ENCODE measurements at regions not wholly inside any gene's neighbourhood (a gene's known extent, or its start where the extent isn't known, plus 50 kb on each side); places are given as distances from the start of the nearest gene placed in this dataset.
A peak's percentile ranks its signal among the peaks of the same experiment; 100 is the strongest.

DNA sequence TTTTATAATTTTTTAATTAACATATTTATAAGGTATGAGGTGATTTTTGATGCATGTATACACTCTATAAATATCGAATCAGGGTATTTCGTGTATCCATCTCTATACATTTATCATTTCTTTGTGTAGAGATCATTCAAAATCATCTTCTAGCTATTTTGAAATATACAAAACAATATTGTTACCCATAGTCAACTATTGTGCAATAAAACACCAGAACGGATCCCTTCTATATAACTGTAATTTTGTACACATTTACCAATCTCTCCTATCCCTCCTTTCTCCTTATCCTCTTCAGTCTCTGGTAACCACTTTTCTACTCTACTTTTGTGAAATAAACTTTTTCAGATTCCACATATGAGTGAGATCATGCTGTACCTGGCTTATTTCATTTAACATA lies 1459.6 kb downstream of the MRPL39 start:
- Mint-ChIP-seq H3K4me3 (no peak overlapping the region), H3K27me3 (ENCODE audit: low read depth) (no peaks in the 10 kb centered on the region), H3K4me1 (ENCODE audit: low read depth) (no peaks in the 10 kb centered on the region), H3K9me3 (no peaks in the 10 kb centered on the region), H3K36me3 (ENCODE audit: insufficient read depth in 2 of 2) (no peaks in the 10 kb centered on the region), H3K27ac (no peak overlapping the region)
- DNase-seq (no peak), ATAC-seq (replicated peaks in 1 of 2) (no peak)

- Mint-ChIP-seq H3K27ac (no peak overlapping the region), H3K9me3 (no peaks in the 10 kb centered on the region), H3K27me3 (ENCODE audit: low read depth) (no peaks in the 10 kb centered on the region), H3K4me3 (no peak overlapping the region), H3K4me1 (ENCODE audit: low read depth) (no peaks in the 10 kb centered on the region), H3K36me3 (ENCODE audit: insufficient read depth in 2 of 2) (no peaks in the 10 kb centered on the region)
- DNase-seq (no peak), ATAC-seq (replicated peaks in 1 of 2) (no peak)
These were observed 1476.2 kb downstream of the MRPL39 start for GRCh38 chr21:24131056-24131455.

- no peaks in the 10 kb centered on the region for H3K36me3 Mint-ChIP-seq (ENCODE audit: insufficient read depth in 2 of 2)
- ATAC-seq (replicated peaks in 1 of 2) (no peak), DNase-seq (no peak)
- no peaks in the 10 kb centered on the region for H3K9me3 Mint-ChIP-seq
- H3K4me3 Mint-ChIP-seq = no peak overlapping the region
- no peaks in the 10 kb centered on the region for H3K4me1 Mint-ChIP-seq (ENCODE audit: low read depth)
- no peak overlapping the region for H3K27ac Mint-ChIP-seq
- H3K27me3 Mint-ChIP-seq (ENCODE audit: low read depth) = no peaks in the 10 kb centered on the region
These were observed 1479.6 kb downstream of the MRPL39 start for GRCh38 chr21:24127651-24128050.

DNA sequence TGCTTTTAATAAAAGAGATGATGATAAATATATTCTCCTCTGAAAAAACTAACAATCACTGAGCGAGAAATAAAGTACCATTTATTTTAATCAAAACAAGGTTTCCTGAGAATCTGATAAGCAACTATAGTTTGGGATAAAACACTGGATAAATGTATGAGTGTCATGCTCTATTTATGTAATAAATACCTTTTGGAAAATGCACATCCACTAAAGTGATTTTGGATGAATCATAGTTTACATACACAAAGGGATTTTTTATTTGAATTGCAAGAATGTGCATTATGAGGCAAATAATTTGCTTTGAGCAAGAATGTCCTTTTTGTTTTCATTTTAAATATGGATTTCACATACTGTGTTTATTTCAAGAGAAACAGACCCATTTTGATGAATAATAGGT lies 1483.5 kb downstream of the MRPL39 start:
- no peak for DNase-seq
- peaks cover 0 to 2% of the 10 kb centered on the region in 2 donors for H3K9me3 Mint-ChIP-seq
- no peak overlapping the region for H3K27ac Mint-ChIP-seq
- H3K4me3 Mint-ChIP-seq = no peak overlapping the region
- no peak for ATAC-seq (replicated peaks in 1 of 2)
- no peaks in the 10 kb centered on the region for H3K27me3 Mint-ChIP-seq (ENCODE audit: low read depth)
- H3K36me3 Mint-ChIP-seq (ENCODE audit: insufficient read depth in 2 of 2) = no peaks in the 10 kb centered on the region
- no peaks in the 10 kb centered on the region for H3K4me1 Mint-ChIP-seq (ENCODE audit: low read depth)

GRCh38 chr21:24118738-24119459 lies 1488.4 kb downstream of the MRPL39 start:
- Mint-ChIP-seq H3K4me1 (ENCODE audit: low read depth) (no peaks in the 10 kb centered on the region), H3K9me3 (peaks cover 0 to 2% of the 10 kb centered on the region in 2 donors), H3K27me3 (ENCODE audit: low read depth) (no peaks in the 10 kb centered on the region), H3K4me3 (no peak overlapping the region), H3K27ac (no peak overlapping the region), H3K36me3 (ENCODE audit: insufficient read depth in 2 of 2) (no peaks in the 10 kb centered on the region)
- DNase-seq (no peak), ATAC-seq (replicated peaks in 1 of 2) (no peak)

GRCh38 chr21:24115141-24115540 lies 1492.1 kb downstream of the MRPL39 start:
- Mint-ChIP-seq H3K4me1 (ENCODE audit: low read depth) (no peaks in the 10 kb centered on the region), H3K36me3 (ENCODE audit: insufficient read depth in 2 of 2) (no peaks in the 10 kb centered on the region), H3K4me3 (no peak overlapping the region), H3K9me3 (peaks cover 0 to 2% of the 10 kb centered on the region in 2 donors), H3K27me3 (ENCODE audit: low read depth) (no peaks in the 10 kb centered on the region), H3K27ac (no peak overlapping the region)
- ATAC-seq (replicated peaks in 1 of 2) (no peak), DNase-seq (no peak)

DNA sequence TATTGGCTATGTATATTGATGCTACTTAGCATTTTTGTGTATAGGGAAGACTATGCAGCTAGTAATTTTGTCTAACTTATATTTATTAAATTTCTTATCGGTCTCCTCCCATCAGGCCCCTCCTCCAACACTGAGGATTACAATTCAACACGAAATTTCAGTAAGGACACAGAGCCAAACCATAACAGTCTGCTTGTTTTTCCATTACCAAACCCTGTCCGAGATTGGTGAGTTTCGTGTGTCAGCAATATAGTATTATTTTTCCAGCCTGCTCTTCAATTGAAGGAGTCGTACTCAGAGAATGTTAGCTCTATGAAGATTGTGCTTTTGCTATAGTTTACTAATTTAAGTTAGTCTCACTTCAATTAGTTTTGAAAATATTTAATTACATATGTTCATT lies 1495.3 kb downstream of the MRPL39 start:
- Mint-ChIP-seq H3K4me1 (ENCODE audit: low read depth) (no peaks in the 10 kb centered on the region), H3K4me3 (no peak overlapping the region), H3K27ac (no peak overlapping the region), H3K36me3 (ENCODE audit: insufficient read depth in 2 of 2) (no peaks in the 10 kb centered on the region), H3K9me3 (no peaks in the 10 kb centered on the region), H3K27me3 (ENCODE audit: low read depth) (no peaks in the 10 kb centered on the region)
- DNase-seq (no peak), ATAC-seq (replicated peaks in 1 of 2) (no peak)

GRCh38 chr21:24110846-24111245 lies 1496.4 kb downstream of the MRPL39 start:
- no peak for DNase-seq
- Mint-ChIP-seq H3K27me3 (ENCODE audit: low read depth) (no peaks in the 10 kb centered on the region), H3K9me3 (no peaks in the 10 kb centered on the region), H3K36me3 (ENCODE audit: insufficient read depth in 2 of 2) (no peaks in the 10 kb centered on the region), H3K4me3 (no peak overlapping the region), H3K4me1 (ENCODE audit: low read depth) (no peaks in the 10 kb centered on the region), H3K27ac (no peak overlapping the region)
- ATAC-seq (replicated peaks in 1 of 2) = no peak

DNA sequence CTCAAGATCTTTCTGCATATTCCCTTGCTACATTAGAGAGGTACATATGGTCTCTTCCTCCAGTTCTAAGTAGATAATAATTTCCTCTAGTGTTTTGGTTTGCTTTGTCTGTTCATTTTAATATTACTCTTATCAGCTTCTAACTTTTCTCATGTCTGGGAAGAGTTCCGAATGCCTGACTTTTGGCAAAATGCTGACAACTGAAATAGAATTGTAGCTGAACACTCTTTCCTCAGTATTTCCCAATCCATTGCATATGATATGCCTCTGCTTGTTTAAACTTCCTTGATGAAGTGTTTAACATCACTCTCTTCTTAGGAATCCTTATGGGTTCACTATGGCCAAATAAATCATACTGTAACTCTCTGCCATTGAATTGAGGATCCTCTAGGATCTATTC lies 1510.1 kb downstream of the MRPL39 start:
- DNase-seq (no peak), ATAC-seq (replicated peaks in 1 of 2) (no peak)
- Mint-ChIP-seq H3K36me3 (ENCODE audit: insufficient read depth in 2 of 2) (no peaks in the 10 kb centered on the region), H3K4me1 (ENCODE audit: low read depth) (no peaks in the 10 kb centered on the region), H3K27me3 (ENCODE audit: low read depth) (no peaks in the 10 kb centered on the region), H3K27ac (no peak overlapping the region), H3K9me3 (peaks cover 0 to 4% of the 10 kb centered on the region in 2 donors), H3K4me3 (no peak overlapping the region)

DNA sequence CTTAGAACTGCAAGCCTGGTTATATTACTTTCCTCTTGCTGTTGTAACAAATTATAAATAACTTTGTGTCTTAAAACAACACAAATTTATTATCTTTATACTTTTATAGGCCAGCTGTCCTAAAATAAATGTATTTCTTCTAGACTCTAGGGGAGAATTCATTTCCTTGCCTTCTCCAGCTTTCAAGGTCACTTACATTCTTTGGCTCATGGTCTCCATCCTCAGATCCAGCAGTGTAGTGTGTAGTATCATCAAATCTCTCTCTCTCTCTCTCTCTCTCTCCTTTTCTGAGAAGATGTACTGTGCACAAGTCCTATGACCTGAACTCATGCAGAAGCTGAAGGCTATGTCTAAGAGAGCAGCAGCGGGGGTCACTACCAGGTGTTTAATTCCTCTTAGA lies 1510.6 kb downstream of the MRPL39 start:
- Mint-ChIP-seq H3K4me1 (ENCODE audit: low read depth) (no peaks in the 10 kb centered on the region), H3K9me3 (peaks cover 0 to 4% of the 10 kb centered on the region in 2 donors), H3K36me3 (ENCODE audit: insufficient read depth in 2 of 2) (no peaks in the 10 kb centered on the region), H3K27ac (no peak overlapping the region), H3K27me3 (ENCODE audit: low read depth) (no peaks in the 10 kb centered on the region), H3K4me3 (no peak overlapping the region)
- ATAC-seq (replicated peaks in 1 of 2) = no peak
- no peak for DNase-seq

GRCh38 chr21:24093032-24093431 lies 1514.2 kb downstream of the MRPL39 start:
- H3K4me1 Mint-ChIP-seq (ENCODE audit: low read depth) = no peaks in the 10 kb centered on the region
- H3K9me3 Mint-ChIP-seq = peaks cover 2 to 3% of the 10 kb centered on the region in 2 donors
- ATAC-seq (replicated peaks in 1 of 2) (no peak), DNase-seq (no peak)
- no peaks in the 10 kb centered on the region for H3K27me3 Mint-ChIP-seq (ENCODE audit: low read depth)
- peak overlapping the region; percentile 13 for H3K27ac Mint-ChIP-seq
- H3K36me3 Mint-ChIP-seq (ENCODE audit: insufficient read depth in 2 of 2) = no peaks in the 10 kb centered on the region
- no peak overlapping the region for H3K4me3 Mint-ChIP-seq

GRCh38 chr21:24076179-24076578 lies 1531.1 kb downstream of the MRPL39 start:
- Mint-ChIP-seq H3K27me3 (ENCODE audit: low read depth) (no peaks in the 10 kb centered on the region), H3K4me1 (ENCODE audit: low read depth) (no peaks in the 10 kb centered on the region), H3K36me3 (ENCODE audit: insufficient read depth in 2 of 2) (no peaks in the 10 kb centered on the region), H3K9me3 (no peaks in the 10 kb centered on the region), H3K27ac (no peak overlapping the region), H3K4me3 (no peak overlapping the region)
- DNase-seq (no peak), ATAC-seq (replicated peaks in 1 of 2) (no peak)

DNA sequence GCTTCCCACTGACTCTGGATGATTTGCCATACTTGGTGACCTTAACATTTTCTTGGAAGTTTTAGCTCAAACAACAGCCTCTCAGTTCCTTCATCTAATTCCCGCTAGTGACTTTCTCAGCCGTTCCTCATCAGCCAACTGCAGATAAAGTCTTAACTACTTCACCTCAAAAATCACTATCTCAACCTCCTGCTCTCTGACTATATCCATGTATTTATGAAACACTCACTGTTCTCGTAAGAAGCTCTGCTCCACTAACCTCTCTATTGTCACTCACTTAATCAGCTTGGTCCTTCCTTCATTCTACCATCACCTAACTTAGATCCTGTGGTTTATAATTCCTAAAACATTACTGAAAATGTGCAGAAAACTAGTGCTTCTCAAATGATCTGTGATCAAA lies 1551.6 kb downstream of the MRPL39 start:
- Mint-ChIP-seq H3K36me3 (ENCODE audit: insufficient read depth in 2 of 2) (no peaks in the 10 kb centered on the region), H3K9me3 (no peaks in the 10 kb centered on the region), H3K4me1 (ENCODE audit: low read depth) (peaks cover 4% of the 10 kb centered on the region), H3K27ac (no peak overlapping the region), H3K27me3 (ENCODE audit: low read depth) (no peaks in the 10 kb centered on the region), H3K4me3 (no peak overlapping the region)
- no peak for ATAC-seq (replicated peaks in 1 of 2)
- no peak for DNase-seq

GRCh38 chr21:24050231-24050630 lies 1557.0 kb downstream of the MRPL39 start:
- H3K4me1 Mint-ChIP-seq (ENCODE audit: low read depth) = peaks cover 20% of the 10 kb centered on the region
- H3K27ac Mint-ChIP-seq = no peak overlapping the region
- DNase-seq (no peak), ATAC-seq (replicated peaks in 1 of 2) (no peak)
- no peak overlapping the region for H3K4me3 Mint-ChIP-seq
- H3K36me3 Mint-ChIP-seq (ENCODE audit: insufficient read depth in 2 of 2) = no peaks in the 10 kb centered on the region
- no peaks in the 10 kb centered on the region for H3K9me3 Mint-ChIP-seq
- H3K27me3 Mint-ChIP-seq (ENCODE audit: low read depth) = no peaks in the 10 kb centered on the region

Measured in activated T-cell treated with anti-CD3 and anti-CD28 coated beads, Interleukin-2, amount 50 U/mL, for 72 hours (primary cell).